Loucy (cell line): ENCODE measurements at regions not wholly inside any gene's neighbourhood (a gene's known extent, or its start where the extent isn't known, plus 50 kb on each side); places are given as distances from the start of the nearest gene placed in this dataset.

Experiments
- H2AFZ ChIP-seq: fragments of 200-600 bp; sonication (generic); 2 replicates; pipeline ENCODE4 v1.6.0; 2016; ENCODE audit warnings: antibody characterized with exemption, mild to moderate bottlenecking, low read length, moderate library complexity
- H3F3A ChIP-seq: fragments of 200-600 bp; 2 replicates; pipeline ENCODE4 v1.6.0; 2016; ENCODE audit warnings: antibody characterized with exemption, low read depth, mild to moderate bottlenecking
- H3K27me3 ChIP-seq: fragments of 200-600 bp; sonication (generic); 2 replicates; pipeline ENCODE4 v1.6.1; 2014; ENCODE audit warnings: low read length, mild to moderate bottlenecking; ENCODE audit not compliant: insufficient read depth, poor library complexity, severe bottlenecking
- H3K36me3 ChIP-seq: fragments of 200-600 bp; sonication (generic); 2 replicates; pipeline ENCODE4 v1.6.1; 2016; ENCODE audit warnings: low read length; ENCODE audit not compliant: insufficient read depth
- H3K4me1 ChIP-seq: fragments of 200-600 bp; sonication (generic); 2 replicates; pipeline ENCODE4 v1.5.1; 2014; ENCODE audit warnings: low read length, mild to moderate bottlenecking; ENCODE audit not compliant: insufficient read depth, poor library complexity, severe bottlenecking
- H3K4me2 ChIP-seq: fragments of 200-600 bp; sonication (generic); 2 replicates; pipeline ENCODE4 v1.6.0; 2014; ENCODE audit warnings: antibody characterized with exemption, low read length, low read depth, mild to moderate bottlenecking; ENCODE audit not compliant: poor library complexity, severe bottlenecking
- H3K4me3 ChIP-seq: fragments of 200-600 bp; sonication (generic); 2 replicates; pipeline ENCODE4 v1.5.1; 2014; ENCODE audit warnings: low read length, mild to moderate bottlenecking, mixed read lengths; ENCODE audit not compliant: poor library complexity, severe bottlenecking
- H3K79me2 ChIP-seq: fragments of 200-600 bp; sonication (generic); 2 replicates; pipeline ENCODE4 v1.6.1; 2014; ENCODE audit warnings: low read length; ENCODE audit not compliant: insufficient read depth
- H3K9ac ChIP-seq: fragments of 200-600 bp; sonication (generic); 2 replicates; pipeline ENCODE4 v1.6.0; 2014; ENCODE audit warnings: mild to moderate bottlenecking, low read depth, low read length, moderate library complexity; ENCODE audit not compliant: poor library complexity, severe bottlenecking
- H3K9me2 ChIP-seq: fragments of 200-600 bp; sonication (generic); replicated peaks from 2 replicates; pipeline ENCODE4 v1.6.1; 2016; ENCODE audit warnings: low read depth, low read length, mixed read lengths
- H3K9me3 ChIP-seq: fragments of 200-600 bp; sonication (generic); 2 replicates; pipeline ENCODE4 v1.6.1; 2014; ENCODE audit warnings: mild to moderate bottlenecking, antibody characterized with exemption, low read length, low read depth; ENCODE audit not compliant: insufficient read depth
- H4K20me1 ChIP-seq: fragments of 200-600 bp; sonication (generic); 2 replicates; pipeline ENCODE4 v1.6.0; 2014; ENCODE audit warnings: antibody characterized with exemption, low read length, mild to moderate bottlenecking; ENCODE audit not compliant: insufficient read depth, poor library complexity, severe bottlenecking
- CTCF ChIP-seq: fragments of 200-600 bp; sonication (generic); conservative IDR thresholded peaks from 2 replicates; pipeline ENCODE4 v1.5.1; 2014; ENCODE audit warnings: mild to moderate bottlenecking, antibody characterized with exemption, low read length
- EZH2phosphoT487 ChIP-seq: fragments of 200-600 bp; IDR thresholded peaks from 2 replicates; pipeline ENCODE4 v1.6.1; 2018; ENCODE audit warnings: antibody characterized with exemption, mild to moderate bottlenecking, moderate library complexity, borderline replicate concordance

DNA sequence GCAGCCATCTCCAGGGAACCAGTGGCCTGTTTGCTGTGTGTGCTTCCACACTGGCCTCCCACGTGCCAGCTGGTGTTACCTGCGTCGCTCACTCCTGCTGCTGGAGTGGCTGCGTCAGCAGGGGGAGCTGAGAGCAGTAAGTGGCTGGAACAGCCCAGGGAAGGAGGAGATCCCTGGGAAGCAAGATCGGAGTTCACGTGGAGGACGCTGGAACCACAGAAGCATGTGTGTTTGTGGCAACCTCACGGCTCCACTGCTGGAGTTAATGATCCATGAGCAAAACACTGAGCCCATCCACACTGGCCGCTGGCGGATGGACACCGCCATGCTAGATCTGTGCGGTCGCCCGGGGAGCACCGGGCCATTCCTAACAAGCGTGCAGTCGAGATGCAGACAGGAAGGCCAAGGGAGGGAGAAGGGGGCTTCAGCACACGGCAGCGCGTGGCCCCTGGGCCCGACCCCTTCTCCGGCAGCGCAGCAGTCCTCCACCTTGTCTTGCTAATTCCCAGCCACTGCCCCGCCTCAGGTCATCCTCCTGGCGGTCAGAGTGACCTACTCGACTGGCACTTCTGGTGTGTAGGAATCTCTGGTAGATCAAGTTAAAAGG, 68.5 kb upstream of the EEPD1 start:
- Histone ChIP-seq H4K20me1 (no peaks in the 10 kb centered on the region), H3F3A (no peaks in the 10 kb centered on the region), H2AFZ (no peak overlapping the region), H3K9ac (no peak overlapping the region), H3K9me3 (peaks cover 4% of the 10 kb centered on the region; the same call in 1 of the 2 replicates), H3K4me2 (no peak overlapping the region), H3K79me2 (no peaks in the 10 kb centered on the region), H3K4me3 (no peak overlapping the region), H3K27me3 (no peaks in the 10 kb centered on the region), H3K4me1 (no peaks in the 10 kb centered on the region), H3K9me2 (no peaks in the 10 kb centered on the region), H3K36me3 (no peaks in the 10 kb centered on the region)
- TF ChIP-seq CTCF: no peak
- TF ChIP-seq EZH2phosphoT487: no peak

DNA sequence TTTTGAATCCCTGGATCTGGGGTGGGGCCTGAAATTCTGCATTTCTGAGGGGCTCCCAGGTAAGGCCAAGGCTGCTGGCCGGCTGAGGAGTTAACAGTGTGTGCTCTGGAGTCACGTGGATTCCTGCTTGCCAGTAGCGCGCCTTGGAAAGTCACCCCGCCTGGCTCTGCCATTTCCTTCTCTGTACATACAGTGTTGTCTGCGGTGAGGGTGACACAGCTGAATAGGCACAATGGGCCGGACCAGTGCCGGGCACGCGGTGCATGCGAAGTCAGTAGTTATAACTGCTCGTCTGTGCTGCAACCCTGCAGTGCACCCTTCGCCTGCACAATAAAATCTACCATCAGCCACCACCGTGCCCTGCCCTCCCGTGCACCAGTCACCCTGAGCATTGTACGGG, 68.0 kb upstream of the EEPD1 start:
- Histone ChIP-seq H3K27me3 (no peaks in the 10 kb centered on the region), H3K79me2 (no peaks in the 10 kb centered on the region), H3K9me2 (no peaks in the 10 kb centered on the region), H3K4me3 (no peak overlapping the region), H2AFZ (no peak overlapping the region), H3K4me1 (no peaks in the 10 kb centered on the region), H3K9ac (no peak overlapping the region), H4K20me1 (no peaks in the 10 kb centered on the region), H3K4me2 (no peak overlapping the region), H3K9me3 (peaks cover 4% of the 10 kb centered on the region; the same call in 1 of the 2 replicates), H3F3A (no peaks in the 10 kb centered on the region), H3K36me3 (no peaks in the 10 kb centered on the region)
- TF ChIP-seq CTCF (no peak), EZH2phosphoT487 (no peak)

- Histone ChIP-seq H4K20me1 (no peaks in the 10 kb centered on the region), H3K9me3 (peaks cover 4% of the 10 kb centered on the region; the same call in 1 of the 2 replicates), H3F3A (no peaks in the 10 kb centered on the region), H3K4me1 (no peaks in the 10 kb centered on the region), H3K4me2 (no peak overlapping the region), H3K36me3 (no peaks in the 10 kb centered on the region), H3K4me3 (no peak overlapping the region), H3K9me2 (no peaks in the 10 kb centered on the region), H3K9ac (no peak overlapping the region), H3K27me3 (no peaks in the 10 kb centered on the region), H3K79me2 (no peaks in the 10 kb centered on the region), H2AFZ (no peak overlapping the region)
- TF ChIP-seq CTCF (no peak), EZH2phosphoT487 (no peak)
These were observed 66.5 kb upstream of the EEPD1 start for GRCh38 chr7:36086571-36086970.
